ENCODE measurements at regions not wholly inside any gene's neighbourhood (a gene's known extent, or its start where the extent isn't known, plus 50 kb on each side); places are given as distances from the start of the nearest gene placed in this dataset.

- in situ Hi-C loops (cut with HindIII; ENCODE audit: low pct_unique_long_range_greater_than_20kb, low sequenced_read_pairs) = no loop called here
- no peak for DNase-seq (ENCODE audit: low read depth, low spot score)
Observed at GRCh38 chr4:166637816-166638215, 596.5 kb downstream of the SPOCK3 start.

- in situ Hi-C loops (cut with HindIII; ENCODE audit: low pct_unique_long_range_greater_than_20kb, low sequenced_read_pairs) = no loop called here
- DNase-seq (ENCODE audit: low read depth, low spot score) = no peak
Observed at GRCh38 chr4:166655231-166655630, 579.1 kb downstream of the SPOCK3 start.

GRCh38 chr4:166655705-166656104 is 578.6 kb downstream of the SPOCK3 start:
- no peak for DNase-seq (ENCODE audit: low read depth, low spot score)
- in situ Hi-C loops (cut with HindIII; ENCODE audit: low pct_unique_long_range_greater_than_20kb, low sequenced_read_pairs) = no loop called here

DNA sequence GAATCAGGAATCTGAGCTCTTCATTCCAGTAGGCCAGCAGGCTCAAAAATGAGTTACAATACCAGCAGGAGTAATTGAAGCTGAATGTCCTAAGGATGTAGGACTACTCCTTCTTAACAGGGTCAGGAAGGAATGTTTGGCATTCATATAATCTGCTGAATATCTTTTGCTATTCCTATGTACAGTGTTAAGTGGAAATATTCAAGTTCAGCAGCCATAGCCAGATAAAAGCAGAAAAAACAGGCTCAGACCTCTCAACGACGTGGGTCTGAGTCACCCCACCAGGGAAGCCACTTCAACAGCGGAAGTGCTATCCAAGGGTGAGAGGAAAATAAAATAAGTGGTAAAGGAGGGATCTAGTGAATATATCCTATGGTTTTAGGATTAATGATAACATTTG is 577.0 kb downstream of the SPOCK3 start:
- DNase-seq (ENCODE audit: low read depth, low spot score) = no peak

GRCh38 chr4:166658585-166658984 is 575.7 kb downstream of the SPOCK3 start:
- no peak for DNase-seq (ENCODE audit: low read depth, low spot score)
- in situ Hi-C loops (cut with HindIII; ENCODE audit: low pct_unique_long_range_greater_than_20kb, low sequenced_read_pairs) = no loop called here

More for the DNA sequence above, 577.0 kb downstream of the SPOCK3 start:
- in situ Hi-C loops (cut with HindIII; ENCODE audit: low pct_unique_long_range_greater_than_20kb, low sequenced_read_pairs) = no loop called here

GRCh38 chr4:166662266-166662843 is 571.9 kb downstream of the SPOCK3 start:
- in situ Hi-C loops (cut with HindIII; ENCODE audit: low pct_unique_long_range_greater_than_20kb, low sequenced_read_pairs) = no loop called here

GRCh38 chr4:166670341-166670740 is 564.0 kb downstream of the SPOCK3 start:
- no peak for DNase-seq (ENCODE audit: low read depth, low spot score)
- in situ Hi-C loops (cut with HindIII; ENCODE audit: low pct_unique_long_range_greater_than_20kb, low sequenced_read_pairs) = no loop called here

More at GRCh38 chr4:166662266-166662843, 571.9 kb downstream of the SPOCK3 start:
- no peak for DNase-seq (ENCODE audit: low read depth, low spot score)

DNA sequence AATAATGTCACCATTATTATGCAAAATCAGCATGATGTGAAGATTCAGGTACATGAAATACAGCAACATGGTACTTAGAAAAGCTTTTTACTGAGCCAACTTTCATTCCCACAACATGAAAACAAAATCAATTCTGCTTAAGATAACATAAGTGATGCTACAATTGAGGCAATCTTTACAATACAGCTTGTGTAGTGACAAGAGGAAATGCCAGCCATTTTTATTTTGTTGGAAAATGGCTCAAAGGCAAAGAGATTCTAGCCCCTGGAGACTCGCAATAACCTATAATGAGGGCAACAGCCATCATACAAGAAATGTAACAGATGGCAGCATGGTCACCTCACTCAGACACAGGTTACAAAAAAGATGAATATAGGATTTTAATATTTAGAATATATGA is 560.4 kb downstream of the SPOCK3 start:
- in situ Hi-C loops (cut with HindIII; ENCODE audit: low pct_unique_long_range_greater_than_20kb, low sequenced_read_pairs) = no loop called here

DNA sequence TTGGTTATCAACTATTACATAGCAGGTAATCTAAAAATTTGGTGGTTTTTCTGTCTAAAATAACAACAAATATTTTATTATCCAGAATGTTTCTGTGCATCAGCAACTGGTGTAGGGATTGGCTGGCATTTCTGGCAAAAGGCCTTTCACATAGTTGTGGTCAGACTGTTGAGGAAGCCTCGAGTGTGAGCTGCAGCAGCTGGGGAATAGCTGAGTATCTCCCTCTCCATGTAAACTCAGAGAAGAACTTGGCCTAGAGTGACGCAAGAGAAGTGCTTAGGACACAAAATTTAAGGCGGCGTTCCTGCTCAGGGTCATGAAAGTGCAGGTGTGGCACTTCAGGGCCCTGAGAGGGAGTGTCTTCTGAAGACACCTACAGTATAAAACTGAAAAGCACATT is 558.9 kb downstream of the SPOCK3 start:
- in situ Hi-C loops (cut with HindIII; ENCODE audit: low pct_unique_long_range_greater_than_20kb, low sequenced_read_pairs) = no loop called here
- DNase-seq (ENCODE audit: low read depth, low spot score) = peak; percentile 2

More for the DNA sequence above, 560.4 kb downstream of the SPOCK3 start:
- no peak for DNase-seq (ENCODE audit: low read depth, low spot score)

GRCh38 chr4:166680796-166681195 is 553.5 kb downstream of the SPOCK3 start:
- in situ Hi-C loops (cut with HindIII; ENCODE audit: low pct_unique_long_range_greater_than_20kb, low sequenced_read_pairs) = no loop called here
- DNase-seq (ENCODE audit: low read depth, low spot score) = no peak

DNA sequence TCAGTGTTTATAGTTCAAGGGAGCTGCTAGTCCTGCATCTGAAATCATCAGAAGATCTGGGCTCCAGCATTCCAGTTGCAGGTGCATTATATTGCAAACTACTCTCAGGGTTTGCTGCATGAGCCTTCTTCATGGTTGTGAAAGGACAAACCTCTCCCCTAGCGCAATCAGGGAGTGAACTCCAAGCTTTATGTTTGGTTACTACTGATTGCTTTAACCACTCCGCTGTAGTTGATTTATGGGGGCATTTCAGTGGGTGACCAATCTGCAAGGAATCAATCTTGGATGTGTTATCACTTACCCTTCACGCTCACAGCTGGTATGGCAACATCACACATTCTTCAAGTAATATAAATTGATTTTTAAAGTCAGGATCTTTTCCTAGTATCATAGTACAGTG is 552.1 kb downstream of the SPOCK3 start:
- in situ Hi-C loops (cut with HindIII; ENCODE audit: low pct_unique_long_range_greater_than_20kb, low sequenced_read_pairs) = no loop called here
- DNase-seq (ENCODE audit: low read depth, low spot score) = no peak

Small RNA genes lying in the stretch of these regions (small RNA-seq; reads per million reads assigned to genes)
- 0 reads per million in 2 experiments for gene RF00019
